Stimulated activated CD4-positive, alpha-beta T cell treated with anti-CD3 and anti-CD28 coated beads, Interleukin-4, amount 100 ng/mL, for 1 hour (primary cell): ENCODE measurements at regions not wholly inside any gene's neighbourhood (a gene's known extent, or its start where the extent isn't known, plus 50 kb on each side); places are given as distances from the start of the nearest gene placed in this dataset.
"Not testable (repeated sequence)": the region's sequence is repeated elsewhere in the genome, so short reads cannot be mapped to it uniquely, and the experiment has no call there.

ENCODE experiments used
- DNase-seq: peaks from one replicate; pipeline ENCODE4 v3.0.0-alpha.2; 2020

DNA sequence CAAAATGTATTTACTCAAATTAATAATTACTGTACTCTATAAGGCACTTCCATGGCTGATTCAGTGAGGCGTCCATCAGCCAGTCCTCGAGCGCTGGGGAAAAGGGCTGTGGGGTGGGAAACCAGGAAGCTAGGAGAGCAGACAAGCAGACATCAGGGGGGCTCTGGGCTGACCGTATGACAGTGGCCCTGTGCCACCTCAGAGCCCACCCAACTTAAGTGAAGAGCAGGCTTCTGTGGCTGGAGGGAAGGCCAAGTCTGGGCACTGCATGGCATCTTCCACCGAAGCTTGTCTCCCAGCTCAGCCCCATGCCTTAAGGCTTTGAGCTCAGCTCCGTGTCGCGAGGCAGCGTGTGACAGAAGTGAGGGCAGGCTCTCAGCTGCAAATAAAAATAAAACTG is 464.5 kb upstream of the ZMIZ1 start:
- no peak for DNase-seq

DNA sequence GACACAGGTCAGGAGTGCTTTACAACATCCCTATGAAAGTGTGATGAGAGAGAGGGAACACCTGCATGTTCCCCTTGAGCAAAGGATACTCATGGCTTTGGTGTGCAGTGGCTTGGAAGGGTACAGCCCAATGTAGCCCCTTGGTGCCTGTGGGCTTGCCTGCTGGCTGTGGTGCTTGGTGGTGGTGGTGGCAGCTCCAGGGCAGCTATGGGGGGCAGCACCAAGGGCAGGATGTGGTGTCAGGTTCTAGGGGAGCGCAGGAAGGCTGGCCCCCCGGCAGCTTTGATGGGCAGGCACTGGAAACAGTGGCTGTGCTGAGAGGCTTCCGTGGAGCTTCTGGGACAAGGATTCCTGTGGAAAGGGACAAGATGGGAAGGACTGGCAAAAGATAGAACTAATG is 464.0 kb upstream of the ZMIZ1 start:
- no peak for DNase-seq

DNA sequence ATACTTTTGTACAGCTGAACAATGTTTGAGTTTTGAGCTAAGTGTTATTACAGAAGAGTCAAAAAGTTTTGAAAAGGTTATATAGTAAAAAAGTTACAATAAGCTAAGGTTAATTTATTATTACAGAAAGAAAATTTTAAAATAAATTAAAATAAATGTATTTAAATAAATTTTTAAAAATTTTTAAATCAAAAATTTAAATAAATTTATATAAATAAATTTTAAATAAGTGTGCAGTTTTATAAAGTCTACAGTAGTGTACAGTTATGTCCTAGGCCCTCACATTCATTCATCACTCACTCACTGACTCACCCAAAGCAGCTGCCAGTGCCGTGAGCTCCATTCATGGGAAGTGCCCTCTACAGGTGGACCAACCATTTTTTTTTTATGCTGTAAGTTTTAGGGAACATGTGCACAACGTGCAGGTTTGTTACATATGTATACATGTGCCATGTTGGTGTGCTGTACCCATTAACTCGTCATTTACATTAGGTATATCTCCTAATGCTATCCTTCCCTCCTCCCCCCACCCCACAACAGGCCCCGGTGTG is 462.9 kb upstream of the ZMIZ1 start:
- DNase-seq = no peak

DNA sequence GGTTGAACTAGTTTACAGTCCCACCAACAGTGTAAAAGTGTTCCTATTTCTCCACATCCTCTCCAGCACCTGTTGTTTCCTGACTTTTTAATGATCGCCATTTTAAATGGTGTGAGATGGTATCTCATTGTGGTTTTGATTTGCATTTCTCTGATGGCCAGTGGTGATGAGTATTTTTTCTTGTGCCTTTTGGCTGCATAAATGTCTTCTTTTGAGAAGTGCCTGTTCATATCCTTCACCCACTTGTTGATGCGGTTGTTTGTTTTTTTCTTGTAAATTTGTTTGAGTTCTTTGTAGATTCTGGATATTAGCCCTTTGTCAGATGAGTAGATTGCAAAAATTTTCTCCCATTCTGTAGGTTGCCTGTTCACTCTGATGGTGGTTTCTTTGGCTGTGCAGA is 462.0 kb upstream of the ZMIZ1 start:
- not testable (repeated sequence) for DNase-seq

DNA sequence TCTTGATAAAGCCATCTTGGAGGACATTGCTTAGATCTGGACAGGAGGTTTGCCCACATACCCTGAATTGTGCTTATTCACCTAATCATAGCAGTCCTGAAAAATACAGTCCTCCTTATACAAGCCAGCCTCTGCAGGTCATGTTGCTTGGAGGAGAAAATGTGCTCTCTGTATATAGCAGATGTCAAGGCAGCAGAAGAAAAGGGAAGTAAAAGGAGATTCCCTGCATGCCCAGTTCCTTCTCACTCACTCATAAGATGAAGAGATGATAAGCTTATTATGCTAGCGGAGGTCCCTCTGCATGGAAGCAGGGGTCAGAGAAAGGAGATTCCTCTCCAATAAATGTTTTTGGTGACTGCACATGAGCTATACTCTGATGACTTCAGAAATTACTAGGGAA is 458.8 kb upstream of the ZMIZ1 start:
- DNase-seq = no peak

DNA sequence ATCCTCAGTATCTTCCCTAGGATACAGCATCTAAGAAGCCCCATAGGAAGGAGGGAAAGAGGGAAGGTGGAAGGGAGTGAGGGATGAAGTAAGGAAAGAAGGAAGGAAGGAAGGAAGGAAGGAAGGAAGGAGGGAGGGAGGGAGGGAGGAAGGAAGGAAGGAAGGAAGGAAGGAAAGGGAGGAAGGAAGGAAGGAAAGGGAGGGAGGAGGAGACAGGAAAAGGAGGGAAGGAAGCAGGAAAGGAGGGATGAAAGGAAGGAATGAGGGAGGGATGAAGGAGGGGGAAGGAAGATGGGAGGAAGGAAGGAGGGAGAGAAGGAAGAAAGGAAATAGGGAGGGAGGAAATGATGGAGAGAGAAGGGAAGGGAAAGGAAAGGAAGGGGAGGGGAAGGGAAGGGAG is 455.6 kb upstream of the ZMIZ1 start:
- no peak for DNase-seq

DNA sequence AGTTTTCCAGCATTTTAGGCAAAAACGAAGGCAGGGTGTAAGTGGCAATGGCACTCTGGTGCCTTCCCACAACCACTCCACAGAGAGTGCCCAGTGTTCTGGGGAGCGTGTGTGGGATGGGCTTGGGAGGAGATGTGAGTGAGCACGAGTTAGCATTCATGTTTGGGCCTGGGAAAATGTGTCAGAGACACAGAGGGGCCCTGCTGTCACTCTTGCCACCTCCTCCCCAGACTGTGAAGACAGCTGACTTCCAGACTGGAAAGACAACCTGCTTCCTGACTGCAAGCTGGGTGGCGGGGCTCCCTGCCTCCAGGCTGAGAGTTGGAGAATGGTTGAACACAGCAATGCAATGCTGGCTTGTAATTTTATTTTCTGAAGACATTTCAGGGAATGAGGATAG is 454.5 kb upstream of the ZMIZ1 start:
- no peak for DNase-seq

DNA sequence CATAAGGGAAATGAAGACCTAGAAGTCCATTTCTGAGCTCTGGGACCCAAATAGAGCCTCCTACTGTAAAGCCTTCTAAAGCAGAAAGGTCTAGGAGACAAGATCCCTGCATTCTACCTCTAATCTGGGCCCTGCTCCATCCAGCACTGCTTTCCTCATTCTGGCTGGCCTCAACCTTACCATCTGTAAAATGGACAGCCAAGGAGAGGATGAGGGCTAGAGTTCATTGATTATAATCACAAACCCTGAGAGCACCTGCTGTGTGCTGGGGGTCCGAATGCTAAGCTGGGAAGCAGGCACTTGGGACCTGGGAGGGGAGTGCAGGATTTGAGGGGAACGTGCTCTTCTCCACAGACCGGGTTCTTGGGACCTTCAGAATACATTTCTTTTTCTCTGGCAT is 454.0 kb upstream of the ZMIZ1 start:
- no peak for DNase-seq

DNA sequence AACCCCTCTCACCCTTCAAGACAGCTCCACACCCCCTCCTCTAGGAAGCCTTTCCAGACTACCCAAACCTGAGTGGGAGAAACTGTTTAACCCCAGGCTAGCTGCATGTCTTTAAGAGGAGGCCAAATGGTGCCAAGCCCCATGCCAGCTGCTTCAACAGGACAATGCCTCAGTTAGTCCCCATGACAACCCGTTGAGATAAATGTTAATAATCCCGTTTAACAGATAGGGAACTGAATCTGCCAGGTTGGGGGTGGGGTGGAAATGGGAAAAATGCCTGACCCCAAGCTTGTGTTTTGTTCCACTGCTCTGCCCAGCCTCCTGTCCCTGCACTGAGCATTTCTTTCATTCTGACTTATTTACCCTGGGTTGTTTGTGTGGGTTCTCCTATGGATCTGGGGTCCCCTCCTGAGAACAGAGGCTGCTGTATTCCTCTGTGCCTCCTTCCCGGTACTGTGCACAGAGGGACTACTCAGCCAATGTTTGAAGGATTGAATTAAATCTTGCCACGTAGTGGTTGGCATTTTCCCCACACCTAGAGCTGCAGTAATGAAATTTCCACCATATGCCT is 452.6 kb upstream of the ZMIZ1 start:
- DNase-seq = no peak

DNA sequence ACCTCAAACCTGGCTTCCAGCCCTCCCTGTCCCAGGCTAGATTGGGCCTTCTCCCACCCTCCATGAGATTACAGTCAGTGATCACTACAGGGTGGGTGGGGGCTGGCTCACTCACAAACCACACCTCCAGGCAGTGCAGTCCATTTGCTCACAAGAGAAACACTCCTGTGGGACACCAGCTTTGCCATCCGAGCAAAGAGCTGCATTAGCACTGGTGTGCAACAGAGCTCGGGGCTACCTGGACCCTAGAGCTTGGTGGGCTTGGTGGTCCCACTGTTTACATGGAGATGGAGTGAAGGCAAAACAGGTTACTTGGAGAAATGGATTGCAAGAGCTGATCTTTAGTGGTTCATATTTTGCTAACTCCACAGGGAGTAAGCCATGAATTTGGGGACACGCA is 451.7 kb upstream of the ZMIZ1 start:
- DNase-seq = no peak

DNA sequence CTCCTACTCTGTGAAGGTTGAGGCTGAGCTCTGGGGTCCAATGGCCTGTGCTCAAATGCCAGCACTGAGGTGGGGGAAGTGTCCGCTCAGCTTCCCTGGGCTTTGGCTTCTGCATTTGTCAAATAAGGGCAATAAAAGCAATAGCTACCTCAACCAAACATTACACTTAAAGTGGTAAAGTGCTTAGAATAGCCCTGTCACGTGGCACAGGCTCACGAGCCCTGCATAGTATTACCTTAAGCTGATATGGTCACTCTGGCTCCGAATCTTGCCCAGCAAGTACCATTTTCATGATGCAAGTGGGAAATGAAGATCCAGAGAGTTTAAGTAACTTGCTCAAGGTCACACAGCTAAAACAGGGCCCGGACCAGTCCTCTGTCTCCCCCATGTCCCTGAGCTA is 451.1 kb upstream of the ZMIZ1 start:
- no peak for DNase-seq

DNA sequence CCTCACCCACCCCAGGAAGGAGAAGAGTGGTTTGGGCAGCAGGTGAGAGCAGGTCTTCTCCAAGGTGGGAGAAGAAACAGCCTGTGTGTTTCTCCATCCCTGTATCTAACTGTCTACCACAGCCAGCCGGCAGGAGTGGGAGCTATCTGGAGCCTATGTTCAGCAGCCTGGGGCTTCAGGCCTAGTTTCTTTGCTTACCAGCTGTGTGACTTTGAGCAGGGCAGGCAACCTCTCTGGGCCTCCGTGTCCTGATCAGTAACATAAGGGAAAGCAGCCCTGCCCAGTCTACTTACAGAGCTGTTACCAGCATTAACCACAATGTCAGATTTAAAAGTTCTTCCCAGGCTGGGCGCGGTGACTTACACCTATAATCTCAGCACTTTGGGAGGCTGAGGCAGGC is 450.7 kb upstream of the ZMIZ1 start:
- DNase-seq = no peak

DNA sequence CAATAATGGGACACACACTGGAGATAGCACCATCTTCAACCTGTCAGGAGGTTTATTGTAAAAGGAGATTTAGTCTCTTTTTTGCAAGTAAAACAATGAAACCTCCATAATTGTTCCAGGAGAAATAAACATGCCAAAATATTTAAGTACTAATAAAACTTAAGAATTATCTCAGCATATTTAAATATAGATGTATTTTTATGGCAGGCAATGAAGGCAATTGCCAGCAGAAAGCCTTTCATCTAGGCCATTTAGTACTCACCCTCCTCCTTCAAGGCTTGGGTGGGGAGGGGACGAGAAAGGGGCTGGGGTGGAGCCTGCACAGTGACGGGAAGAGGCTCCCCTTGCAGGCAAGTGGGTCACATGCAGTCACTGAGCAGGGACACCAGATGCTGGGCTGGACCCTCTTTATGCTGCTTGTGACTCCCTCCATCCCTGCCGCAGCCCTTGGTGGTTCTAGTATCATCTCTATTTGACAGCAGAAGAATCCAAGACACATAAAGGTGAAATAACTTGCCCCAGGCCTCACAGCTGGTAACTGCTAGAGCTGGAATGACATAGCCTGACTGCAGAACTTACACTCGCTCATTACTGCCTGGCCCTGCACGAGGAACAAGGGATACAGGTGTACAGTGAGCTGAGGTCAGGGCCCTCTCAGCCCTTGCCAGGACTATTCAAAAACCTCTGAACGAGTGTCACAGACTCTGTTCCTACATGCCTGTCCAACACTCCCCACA is 449.5 kb upstream of the ZMIZ1 start:
- DNase-seq = no peak

DNA sequence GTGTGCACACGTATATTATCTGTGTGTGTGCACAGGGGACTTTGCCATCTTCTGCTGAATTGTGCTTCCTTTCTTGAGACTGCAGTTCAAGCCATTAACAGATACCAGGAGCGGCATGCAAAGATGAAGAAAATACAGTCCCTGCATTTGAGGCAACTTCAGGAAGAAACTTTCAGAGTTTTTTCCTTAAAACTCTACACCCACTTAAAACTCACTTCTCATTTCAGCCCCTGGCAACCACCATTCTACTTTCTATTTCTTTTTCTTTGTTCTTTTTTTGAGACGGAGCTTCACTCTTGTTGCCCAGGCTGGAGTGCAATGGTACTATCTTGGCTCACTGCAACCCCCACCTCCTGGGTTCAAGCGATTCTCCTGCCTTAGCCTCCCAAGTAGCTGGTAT is 448.9 kb upstream of the ZMIZ1 start:
- no peak for DNase-seq

DNA sequence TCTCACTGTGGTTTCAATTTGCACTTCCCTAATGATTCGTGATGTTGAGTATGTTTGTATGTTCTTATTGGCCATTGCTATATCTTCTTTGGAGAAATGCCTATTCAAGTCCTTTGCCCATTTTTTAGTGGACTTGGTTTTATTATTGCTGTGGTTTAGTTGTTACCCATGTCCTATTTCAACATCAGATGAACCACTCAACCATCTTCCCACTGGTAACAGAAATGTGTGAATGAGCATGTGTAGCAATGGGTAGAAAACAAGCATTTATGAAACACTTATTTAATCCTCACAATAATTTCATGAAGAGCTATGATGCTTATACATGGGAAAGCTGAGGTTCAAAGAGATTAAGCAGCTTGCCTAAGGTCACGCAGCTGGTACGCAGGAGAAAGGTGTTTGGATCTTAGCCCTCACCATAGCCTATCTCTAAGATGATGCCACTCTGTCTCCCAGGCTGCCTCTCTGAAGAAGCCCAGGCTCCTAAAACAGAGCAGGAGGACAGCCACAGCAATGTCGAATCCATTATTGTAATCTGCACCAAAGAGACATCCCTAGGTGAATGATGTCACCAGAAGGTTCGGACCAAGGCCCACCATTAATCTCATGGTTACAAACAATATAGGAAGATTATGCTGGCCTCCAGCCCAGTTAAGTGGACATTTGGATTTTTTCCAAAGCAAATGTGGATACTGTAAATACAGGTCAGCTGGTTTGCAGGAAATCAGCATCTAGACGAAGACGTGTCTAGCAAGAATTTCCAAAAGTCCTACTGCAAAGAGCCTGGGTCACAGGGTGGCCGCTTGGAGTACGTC is 447.6 kb upstream of the ZMIZ1 start:
- no peak for DNase-seq

DNA sequence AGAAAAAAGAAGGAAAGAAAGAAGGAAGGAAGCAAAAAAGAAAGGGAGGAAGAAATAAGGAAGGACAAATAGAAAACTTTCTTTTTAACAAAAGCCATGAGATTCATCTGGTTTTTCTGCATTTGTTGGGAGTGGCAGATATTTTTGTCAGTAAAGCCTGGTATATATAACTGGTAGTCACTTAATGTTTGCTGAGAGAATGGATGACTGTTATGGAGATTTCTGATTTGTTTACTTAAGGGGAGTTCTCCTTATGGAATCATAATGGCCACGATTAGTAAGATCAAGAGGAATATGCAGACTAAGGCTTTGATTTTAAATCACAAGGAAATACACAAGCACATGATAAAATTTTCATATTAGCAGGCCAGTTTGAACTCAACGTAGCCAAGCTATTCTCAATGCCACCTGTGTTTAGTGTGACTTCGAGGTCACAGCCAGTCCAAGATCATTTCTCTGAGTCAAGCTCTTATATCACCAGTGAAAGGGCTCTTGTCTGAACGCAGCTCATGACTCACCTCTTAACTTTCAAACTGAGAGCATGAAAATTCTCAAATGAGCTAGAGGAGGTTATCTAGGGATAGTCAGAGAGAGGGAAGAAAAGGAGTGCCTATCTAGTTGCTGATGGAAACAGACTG is 445.1 kb upstream of the ZMIZ1 start:
- DNase-seq = no peak

DNA sequence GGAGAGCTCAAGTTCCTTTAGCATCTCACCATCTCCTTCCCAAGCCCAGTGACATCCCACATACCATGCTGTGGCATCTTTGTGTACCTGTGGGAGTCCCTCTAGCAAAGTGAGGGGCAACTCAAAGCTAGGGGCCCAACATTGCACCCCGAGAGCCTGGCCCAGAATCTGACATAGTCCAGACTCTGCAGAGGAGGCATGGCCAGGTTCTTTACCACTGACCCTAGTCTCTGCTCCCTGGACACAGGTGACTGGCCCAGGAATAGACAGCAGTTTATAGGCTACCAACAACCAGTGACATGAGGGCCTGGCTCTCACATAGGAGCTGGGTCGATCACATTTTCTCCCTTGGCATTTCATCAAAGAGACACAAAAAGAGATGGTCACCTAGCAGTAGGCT is 444.0 kb upstream of the ZMIZ1 start:
- DNase-seq = no peak

DNA sequence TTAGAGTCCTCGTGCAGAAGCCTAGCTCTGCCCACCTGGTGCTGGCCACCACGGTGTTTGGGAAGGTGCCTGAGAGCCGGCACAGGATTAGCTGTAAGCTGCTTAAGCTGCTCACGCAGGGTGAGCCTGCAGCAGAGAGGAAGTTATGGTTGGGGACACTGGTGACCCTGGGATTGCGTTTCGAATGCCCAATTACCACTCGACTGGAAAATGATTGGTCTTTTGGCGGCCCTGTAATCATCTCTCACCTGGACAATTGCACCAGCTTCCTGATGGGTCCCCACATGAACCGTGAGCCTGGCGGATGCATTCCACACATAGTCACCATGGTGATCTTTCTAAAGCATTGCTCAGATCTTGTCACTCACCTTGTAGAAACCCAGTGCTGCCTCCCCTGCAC is 442.3 kb upstream of the ZMIZ1 start:
- DNase-seq = no peak

DNA sequence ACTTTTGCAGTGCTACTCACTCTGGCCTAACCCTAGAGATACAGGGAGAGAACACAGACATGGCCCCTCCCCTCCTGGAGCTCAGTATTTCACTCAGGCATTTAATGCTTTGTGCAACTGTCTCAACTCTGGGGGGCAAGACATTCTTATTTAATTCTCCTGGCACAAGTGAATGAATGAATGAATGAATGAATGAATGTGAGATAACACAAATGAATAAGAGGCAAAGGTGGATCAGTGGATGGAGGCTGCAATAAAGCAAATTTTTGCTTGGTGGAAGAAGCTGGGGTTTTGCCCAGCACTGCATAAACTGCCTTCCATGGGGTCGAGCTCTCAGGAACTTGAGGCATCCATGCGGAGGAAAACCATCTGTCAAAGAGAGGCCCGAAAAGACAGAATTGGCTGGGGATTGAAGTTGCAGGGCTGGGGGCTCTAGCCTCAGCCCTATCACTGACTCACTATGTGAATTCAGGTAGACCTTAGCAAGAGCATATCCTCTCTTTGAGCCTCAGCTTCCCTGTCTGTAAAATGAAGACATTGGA is 441.4 kb upstream of the ZMIZ1 start:
- DNase-seq = no peak

DNA sequence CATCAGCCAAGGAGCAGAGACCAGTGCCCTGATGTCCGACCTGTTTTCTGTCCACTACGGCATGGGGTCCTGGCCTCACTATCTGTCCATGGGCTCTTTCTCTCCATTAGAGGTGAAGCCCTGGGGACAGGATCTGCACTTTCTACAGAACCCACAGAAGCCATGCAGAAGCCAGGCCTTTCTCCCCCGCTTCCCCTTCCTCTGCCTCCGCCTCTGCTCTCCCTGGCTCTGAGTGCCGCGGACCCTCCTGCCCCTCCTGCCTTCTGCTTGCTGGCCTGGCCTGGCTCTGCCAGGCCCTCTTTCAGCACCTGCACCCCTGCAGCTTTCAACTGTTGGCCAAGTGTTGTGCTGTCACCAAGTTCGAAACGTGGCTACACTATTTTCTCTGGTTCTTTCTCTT is 439.8 kb upstream of the ZMIZ1 start:
- no peak for DNase-seq

DNA sequence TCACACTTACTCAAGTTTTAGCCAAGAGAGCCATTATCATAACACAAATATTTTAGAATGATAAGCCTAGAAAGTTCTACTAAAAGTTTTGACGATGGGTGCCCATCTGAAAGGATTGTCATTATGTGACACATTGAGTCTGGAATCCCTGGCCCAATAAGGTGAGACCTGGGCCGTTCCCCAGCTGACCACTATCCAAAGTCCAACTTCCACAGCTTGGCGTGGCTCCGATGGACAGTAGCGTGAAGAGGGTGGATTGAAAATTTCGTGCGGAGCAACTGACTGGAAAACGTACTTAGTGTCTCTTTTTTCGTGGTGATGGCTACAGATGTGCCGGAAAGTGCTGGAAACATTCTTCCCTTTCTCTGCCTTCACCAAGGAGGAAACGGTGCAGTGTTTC is 439.0 kb upstream of the ZMIZ1 start:
- no peak for DNase-seq

DNA sequence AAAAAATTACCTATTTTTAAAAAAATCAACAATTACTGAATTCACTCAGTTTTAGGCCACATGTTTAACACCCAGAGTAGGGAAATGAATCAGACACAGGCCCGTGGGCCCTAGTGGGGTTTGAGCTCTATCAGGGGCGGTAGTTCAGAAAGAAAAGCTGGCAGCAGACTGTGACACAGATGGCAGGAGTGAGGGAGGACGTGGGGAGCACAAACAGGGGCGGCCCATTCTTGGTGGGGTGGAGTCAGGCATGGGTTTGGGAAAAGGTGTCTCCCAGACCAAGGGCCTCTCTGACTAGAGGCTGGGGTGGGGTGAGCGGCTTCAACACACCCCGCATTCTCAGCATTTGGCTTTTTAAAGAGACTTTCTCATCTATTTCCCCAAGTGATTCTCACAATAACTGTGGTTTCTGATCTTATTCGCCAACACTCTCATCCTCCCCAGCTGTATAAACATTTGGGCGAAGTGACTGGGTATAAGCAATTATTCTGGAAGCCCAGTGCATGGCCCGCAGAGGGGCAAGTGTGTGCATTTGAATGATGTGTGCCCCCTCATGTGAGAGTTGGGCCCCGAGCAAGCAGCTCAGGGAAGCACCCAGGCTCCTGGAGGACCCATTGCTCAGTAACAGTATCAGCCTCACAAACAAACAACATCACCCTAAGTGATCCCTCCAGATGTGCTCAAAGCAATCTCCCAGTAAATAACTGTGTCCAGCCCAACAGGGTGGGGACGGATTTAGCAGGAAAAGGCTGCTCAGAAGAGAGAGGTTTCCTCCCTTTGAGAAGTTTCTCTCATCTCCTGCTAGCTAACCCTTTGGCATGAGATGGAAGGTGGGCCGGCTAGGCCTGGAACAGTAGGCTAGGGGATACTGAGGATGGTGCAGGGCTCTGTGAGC is 437.6 kb upstream of the ZMIZ1 start:
- no peak for DNase-seq
